Muscle of arm (tissue), 1 donor: ENCODE measurements at regions not wholly inside any gene's neighbourhood (a gene's known extent, or its start where the extent isn't known, plus 50 kb on each side); places are given as distances from the start of the nearest gene placed in this dataset.

Experiments
- DNase-seq: peaks from one replicate; pipeline ENCODE4 v3.0.0-alpha.2; 2013

- DNase-seq = no peak
Observed at GRCh38 chr1:30273021-30273325, 450.4 kb downstream of the MATN1 start.

- DNase-seq = no peak
Observed at GRCh38 chr1:30272277-30273020, 450.9 kb downstream of the MATN1 start.

GRCh38 chr1:30271401-30272276 lies 451.7 kb downstream of the MATN1 start:
- DNase-seq = no peak

GRCh38 chr1:30270461-30270860 lies 452.9 kb downstream of the MATN1 start:
- no peak for DNase-seq

GRCh38 chr1:30268923-30269666 lies 454.3 kb downstream of the MATN1 start:
- no peak for DNase-seq

- DNase-seq = no peak
Observed at GRCh38 chr1:30267856-30268255, 455.5 kb downstream of the MATN1 start.

GRCh38 chr1:30267046-30267445 lies 456.3 kb downstream of the MATN1 start:
- DNase-seq = no peak

- DNase-seq = no peak
Observed at GRCh38 chr1:30265127-30266070, 458.0 kb downstream of the MATN1 start.

- DNase-seq = no peak
Observed at GRCh38 chr1:30264672-30265025, 458.7 kb downstream of the MATN1 start.

GRCh38 chr1:30263888-30264671 lies 459.3 kb downstream of the MATN1 start:
- no peak for DNase-seq

- DNase-seq = no peak
Observed at GRCh38 chr1:30263405-30263804, 460.0 kb downstream of the MATN1 start.

GRCh38 chr1:30262158-30262557 lies 461.2 kb downstream of the MATN1 start:
- DNase-seq = no peak

GRCh38 chr1:30260318-30260717 lies 463.1 kb downstream of the MATN1 start:
- DNase-seq = no peak

GRCh38 chr1:30259631-30260030 lies 463.8 kb downstream of the MATN1 start:
- no peak for DNase-seq

- no peak for DNase-seq
Observed at GRCh38 chr1:30258876-30259275, 464.5 kb downstream of the MATN1 start.

GRCh38 chr1:30258471-30258870 lies 464.9 kb downstream of the MATN1 start:
- no peak for DNase-seq

- no peak for DNase-seq
Observed at GRCh38 chr1:30257742-30258380, 465.5 kb downstream of the MATN1 start.

GRCh38 chr1:30257322-30257721 lies 466.1 kb downstream of the MATN1 start:
- no peak for DNase-seq

GRCh38 chr1:30256911-30257310 lies 466.5 kb downstream of the MATN1 start:
- DNase-seq = no peak

- DNase-seq = no peak
Observed at GRCh38 chr1:30255111-30255724, 468.2 kb downstream of the MATN1 start.
